Posterior cingulate gyrus (tissue), 11 donors: ENCODE measurements at regions not wholly inside any gene's neighbourhood (a gene's known extent, or its start where the extent isn't known, plus 50 kb on each side); places are given as distances from the start of the nearest gene placed in this dataset.

Source experiments
- DNase-seq, 10 donors: peaks; one replicate each; pipeline versions ENCODE4 v3.0.0 to v3.0.0-alpha.2; 2020 to 2021; ENCODE audit warnings: mixed read lengths in 3 of 10
- intact Hi-C: fragments of 100-400 bp; cut with DNase I; formaldehyde crosslinking; loops from one replicate; pipeline ENCODE4 v1.15.1; 2023

DNA sequence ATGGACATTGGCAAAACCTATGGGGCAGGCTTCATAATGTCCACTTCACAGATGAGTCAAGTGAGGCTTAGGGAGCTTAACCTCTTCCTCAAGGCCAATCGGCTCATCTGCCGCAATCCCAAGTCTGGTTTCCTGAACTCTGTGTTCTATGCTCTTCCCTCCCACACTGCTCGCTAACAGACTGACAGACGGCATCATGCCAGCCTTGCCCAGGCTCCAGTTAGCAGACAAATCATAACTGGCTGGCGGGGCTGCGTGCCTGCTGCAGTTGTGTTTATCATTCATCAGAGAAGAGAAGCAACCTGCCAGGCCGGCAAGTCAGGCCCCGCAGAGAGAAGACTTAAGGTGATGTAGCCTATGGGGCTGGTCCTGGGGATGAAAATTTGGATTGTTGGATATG is 216.2 kb upstream of the ASIC2 start:
- peak in 8 of 10 donors; percentile 20 to 92 (median 48) for DNase-seq
- intact Hi-C loops: no loop called here

DNA sequence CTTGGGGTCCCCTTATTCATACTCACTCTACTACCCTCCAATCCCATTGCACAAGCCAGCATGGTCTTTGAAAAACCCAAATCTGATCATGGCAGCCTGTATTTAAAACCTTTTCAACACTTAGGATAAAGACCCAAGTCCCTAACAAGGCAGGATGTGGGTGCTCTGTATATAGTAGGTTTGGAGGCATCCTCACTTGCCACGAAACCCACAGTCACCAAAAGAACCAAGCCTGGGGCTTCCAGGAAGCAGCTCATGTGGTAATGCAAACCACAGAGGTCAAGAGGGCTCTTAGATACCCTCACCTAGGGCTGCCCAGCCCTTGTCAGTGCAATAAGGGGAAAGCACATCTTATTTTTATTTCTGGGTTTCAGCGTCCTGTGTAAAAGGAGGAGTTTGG is 218.6 kb upstream of the ASIC2 start:
- intact Hi-C loops: no loop called here
- no peak for DNase-seq

DNA sequence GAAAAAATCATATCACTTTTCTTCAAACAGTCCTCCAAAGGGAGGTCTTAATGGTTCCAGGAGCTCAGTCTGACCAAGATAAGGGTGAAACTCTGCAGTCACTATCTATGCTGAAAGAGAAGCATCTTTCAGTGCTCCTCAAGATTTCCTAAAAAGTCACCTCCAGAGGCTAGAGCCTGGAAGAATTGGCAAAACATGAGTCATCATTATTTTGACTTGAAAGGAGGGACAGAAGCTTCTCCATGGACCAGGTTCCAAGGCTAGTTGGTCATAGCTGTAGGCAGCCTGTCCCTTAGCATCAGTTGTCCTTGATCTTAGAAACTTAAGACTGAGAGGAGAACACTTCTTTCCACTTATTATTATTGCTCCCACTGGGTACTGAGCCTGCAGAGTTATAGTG is 219.0 kb upstream of the ASIC2 start:
- DNase-seq: no peak
- intact Hi-C loops: no loop called here

DNA sequence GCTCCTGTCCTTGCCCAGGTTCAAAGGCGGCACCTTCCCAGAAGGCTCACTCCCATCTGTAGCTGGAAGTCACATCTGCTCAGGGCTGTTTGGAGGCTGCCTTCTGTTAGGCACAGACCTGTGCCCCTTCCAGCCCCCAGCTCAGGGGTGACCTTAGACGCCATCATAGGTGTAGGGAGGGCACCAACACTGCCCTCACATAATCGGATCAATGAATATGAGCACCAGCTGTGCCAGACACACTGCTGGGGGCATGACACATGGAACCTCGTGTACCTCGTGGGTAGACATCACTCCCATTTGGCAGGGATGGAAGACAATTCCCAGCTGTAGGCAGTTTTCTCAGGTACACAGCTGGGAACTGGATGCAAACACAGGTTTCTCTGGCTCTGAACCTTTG is 220.7 kb upstream of the ASIC2 start:
- peak in 1 of 10 donors; percentile 4 for DNase-seq
- intact Hi-C loops: no loop called here

DNA sequence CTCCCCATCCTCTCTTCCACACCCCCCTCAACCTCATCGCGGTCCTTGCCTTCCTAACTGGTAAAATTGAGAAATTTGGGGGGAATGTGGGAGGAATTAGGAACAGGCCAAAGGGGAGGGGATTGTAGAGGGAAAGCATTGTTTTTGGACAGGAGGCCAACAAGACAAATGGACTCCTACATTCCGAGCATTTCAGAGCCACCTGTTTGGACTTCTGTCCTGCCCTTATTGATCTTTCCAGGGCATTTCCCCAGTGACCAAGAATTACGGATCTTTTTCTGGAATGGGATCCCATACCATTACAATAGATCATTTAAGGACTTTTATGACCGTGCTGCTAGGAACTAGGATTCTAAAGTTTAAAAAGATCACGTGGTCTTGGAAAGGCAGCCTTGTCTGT is 221.3 kb upstream of the ASIC2 start:
- no peak for DNase-seq
- intact Hi-C loops: no loop called here

DNA sequence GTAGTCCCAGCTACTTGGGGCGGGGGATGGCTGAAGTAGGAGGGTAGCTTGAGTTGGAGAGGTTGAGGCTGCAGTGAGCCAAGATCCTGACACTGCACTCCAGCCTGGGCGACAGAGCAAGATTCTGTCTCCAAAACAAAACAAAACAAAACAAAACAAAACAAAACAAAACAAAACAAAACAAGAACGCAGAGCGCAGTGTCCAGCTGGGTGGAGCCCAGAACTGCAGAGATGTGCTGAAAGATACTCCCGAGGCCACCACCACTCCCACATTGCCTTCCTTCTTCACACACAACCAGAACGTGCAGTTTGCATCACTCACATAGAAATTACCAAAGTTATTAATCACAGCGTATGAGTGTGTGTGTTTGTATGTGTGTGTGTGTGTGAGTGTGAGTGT is 222.9 kb upstream of the ASIC2 start:
- intact Hi-C loops: no loop called here
- DNase-seq: no peak

DNA sequence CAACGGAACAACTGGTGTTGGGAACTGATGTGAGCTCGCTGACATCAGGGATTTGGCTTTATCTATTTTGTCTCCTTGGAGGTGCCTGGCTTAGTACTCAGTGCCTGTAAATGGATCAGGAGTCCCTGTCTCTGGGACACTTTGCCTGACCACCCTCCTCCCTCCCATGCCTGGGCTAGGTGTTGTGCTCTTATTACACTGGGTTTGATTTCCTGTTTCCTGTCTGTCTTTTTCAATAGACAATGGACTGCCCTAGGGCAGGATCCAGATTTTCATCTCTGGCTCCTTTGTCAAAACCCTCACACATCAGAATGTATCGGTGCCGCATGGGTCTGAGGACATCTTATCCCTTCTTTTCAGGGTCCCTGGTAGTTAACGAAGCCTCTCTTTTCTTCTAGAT is 223.6 kb upstream of the ASIC2 start:
- intact Hi-C loops: no loop called here
- DNase-seq: peak in 1 of 10 donors; percentile 69

DNA sequence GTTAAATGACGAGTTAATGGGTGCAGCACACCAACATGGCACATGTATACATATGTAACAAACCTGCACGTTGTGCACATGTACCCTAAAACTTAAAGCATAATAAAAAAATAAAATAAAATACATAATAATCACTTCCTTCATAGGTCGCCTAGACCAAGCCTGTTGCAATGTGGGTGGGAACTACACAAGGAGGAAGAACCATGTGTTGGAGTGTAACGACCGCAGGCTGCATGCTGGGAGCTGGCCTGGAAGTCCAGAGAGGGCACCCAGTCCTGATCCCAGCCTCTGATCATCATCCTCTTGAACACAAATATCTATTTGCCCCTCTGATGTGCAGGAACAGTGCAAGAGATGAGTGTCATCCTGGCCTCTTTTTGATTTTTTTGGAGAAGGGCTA is 224.7 kb upstream of the ASIC2 start:
- intact Hi-C loops: no loop called here
- DNase-seq: no peak

DNA sequence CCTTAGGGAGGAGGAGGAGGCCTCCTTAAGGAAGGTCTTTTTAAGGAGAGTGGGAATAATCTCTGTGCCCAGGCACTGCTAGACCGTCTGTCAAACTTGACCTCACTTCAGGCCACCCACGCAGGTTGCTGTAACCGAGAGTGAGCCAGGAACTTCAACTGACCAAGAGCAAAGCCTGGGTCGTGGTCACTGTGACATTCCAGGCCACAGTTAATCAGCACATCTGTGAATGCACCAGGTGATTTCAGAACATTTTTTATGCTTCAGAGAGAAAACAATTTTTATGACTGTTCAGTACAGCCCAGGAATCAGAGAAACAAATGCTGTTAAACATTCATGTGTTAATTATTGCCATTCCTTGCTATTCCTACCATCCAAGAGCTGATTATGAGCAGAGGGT is 226.6 kb upstream of the ASIC2 start:
- intact Hi-C loops: loop anchor here (2.0 to 10.0 kb wide), 2 partner anchors 225 to 231 kb away; partner anchors contain the start of gene ASIC2
- no peak for DNase-seq

DNA sequence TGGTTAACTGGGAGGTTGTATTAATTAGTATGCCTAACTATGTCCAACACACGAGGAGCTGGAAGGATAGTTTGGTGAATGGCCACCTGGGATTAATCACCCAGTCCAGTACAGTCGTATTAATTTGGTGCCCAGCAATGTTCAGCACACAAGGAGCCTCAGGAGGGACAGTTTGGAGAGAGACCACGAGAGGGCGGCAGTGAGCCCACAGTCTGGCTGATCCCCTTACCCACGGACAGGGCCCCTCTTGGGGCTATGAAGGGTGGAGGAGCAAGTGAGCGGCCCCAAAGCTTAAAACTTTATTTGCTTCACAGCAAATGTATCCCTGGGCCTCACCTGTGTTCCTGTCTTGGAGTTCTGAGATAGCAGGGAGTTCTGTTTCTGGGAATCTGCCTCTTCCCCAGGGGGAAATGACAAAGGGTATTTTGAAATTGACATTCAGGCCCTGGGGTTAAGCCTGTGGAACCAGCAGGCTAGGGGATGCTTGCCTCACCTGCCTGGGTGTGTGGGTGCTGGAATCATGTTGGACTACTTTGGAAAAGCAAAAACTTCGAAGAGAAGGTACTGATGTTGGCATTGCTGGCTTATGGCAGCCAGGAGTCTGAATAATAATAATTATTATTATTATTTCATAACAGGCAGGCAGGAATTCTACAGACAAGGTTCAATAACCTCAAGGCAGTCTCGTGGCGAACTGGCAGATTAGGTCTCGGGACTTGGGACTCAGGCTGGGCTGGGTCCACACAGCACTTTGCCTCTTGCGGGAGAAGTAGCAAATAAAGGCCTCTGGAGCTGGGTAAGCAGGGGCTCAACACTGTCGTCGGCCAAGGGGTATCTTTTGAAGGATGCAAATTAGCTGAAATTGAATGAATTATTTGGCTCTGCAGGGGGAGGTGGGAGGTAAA is 227.6 kb upstream of the ASIC2 start:
- intact Hi-C loops: loop anchor here (2.0 to 10.0 kb wide), 2 partner anchors 226 to 230 kb away; partner anchors contain the start of gene ASIC2
- peak; percentile 21 to 89 (median 60) for DNase-seq

DNA sequence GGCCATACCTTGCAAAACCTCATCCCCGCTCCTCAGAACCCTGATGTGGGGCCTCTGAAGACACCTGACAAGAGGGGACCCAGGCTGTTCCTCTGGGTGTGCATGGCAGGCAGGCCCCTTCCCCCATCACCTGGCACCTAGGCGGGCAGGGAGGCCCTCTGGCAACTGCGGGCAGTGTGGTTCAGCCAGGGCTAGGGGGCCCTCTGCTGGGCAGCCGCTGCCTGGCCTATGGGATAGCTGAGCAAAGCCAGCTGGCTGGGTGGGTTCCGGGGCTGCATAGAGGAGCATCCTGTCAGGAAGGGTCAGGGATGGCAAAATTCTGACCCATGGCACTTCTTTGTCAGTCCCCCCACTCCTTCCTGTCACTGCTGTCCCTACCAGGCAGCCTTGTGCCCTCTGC is 228.7 kb upstream of the ASIC2 start:
- peak in 7 of 10 donors; percentile 14 to 85 (median 25) for DNase-seq
- intact Hi-C loops: loop anchor here (2.0 to 10.0 kb wide), 2 partner anchors 227 to 229 kb away; partner anchors contain the start of gene ASIC2

DNA sequence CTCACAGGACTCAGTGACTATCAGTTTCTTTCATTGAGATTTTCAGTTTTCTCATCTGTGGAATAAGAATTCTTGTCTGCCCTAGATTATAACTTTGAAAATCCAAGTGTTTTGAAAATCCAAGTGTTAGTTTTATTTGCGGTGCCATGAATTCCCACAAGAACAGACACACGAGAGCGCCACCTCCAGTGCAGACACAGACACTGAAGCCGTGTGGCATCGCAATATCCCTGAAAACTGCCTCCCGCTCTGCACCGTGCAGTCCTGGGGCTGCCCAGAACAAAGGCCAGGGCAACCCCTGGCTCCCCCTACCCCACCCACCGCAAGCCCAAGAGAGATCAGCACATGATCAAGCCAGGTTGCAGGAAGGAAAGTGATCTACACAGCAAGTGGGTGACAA is 229.5 kb upstream of the ASIC2 start:
- intact Hi-C loops: loop anchor here (10.0 kb wide), 1 partner anchor 228 kb away; the partner anchor contains the start of gene ASIC2
- DNase-seq: peak in 1 of 10 donors; percentile 15

DNA sequence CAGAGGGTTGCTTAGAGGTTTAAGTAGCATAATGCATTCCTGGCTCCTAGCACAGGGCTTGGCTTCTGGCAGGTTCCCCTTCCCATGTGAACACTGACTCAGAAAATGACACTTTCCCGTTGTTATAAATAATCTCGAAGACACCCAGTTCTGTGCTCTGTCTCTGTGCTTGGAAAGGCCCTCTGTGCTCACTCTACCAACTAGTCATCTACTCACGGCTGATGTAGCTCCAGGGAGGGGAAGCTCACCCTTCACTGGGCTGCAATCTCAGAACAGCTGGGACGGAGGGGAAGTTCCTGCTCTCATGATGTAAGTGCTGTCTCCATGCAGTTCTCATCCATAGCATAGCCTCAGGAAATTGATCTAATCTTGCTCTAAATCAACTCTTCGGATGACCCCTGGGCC is 230.5 kb upstream of the ASIC2 start:
- intact Hi-C loops: loop anchor here (10.0 kb wide), 1 partner anchor 229 kb away; the partner anchor contains the start of gene ASIC2
- peak in 8 of 10 donors; percentile 35 to 91 (median 56) for DNase-seq

DNA sequence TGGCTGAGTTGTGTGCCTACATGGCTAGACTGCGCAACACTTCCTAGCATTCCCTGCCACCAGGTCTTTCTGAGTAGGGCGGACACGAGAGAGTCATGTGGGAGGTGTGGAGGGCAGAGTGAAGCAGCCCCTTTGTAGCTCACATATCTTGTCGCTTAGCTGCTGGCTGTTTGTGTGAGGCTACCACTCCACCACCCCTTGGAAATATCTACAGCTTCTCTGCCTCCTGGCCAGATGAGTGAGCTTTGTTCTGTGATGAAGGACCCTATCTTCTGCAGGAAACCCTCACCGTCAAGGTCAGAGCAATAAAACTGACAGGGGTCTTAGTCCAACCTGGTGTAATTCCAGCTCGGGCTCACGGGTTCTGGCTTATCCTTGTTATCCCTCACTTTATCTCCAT is 232.1 kb upstream of the ASIC2 start:
- DNase-seq: no peak
- intact Hi-C loops: loop anchor here (10.0 kb wide), 1 partner anchor 230 kb away; the partner anchor contains the start of gene ASIC2

DNA sequence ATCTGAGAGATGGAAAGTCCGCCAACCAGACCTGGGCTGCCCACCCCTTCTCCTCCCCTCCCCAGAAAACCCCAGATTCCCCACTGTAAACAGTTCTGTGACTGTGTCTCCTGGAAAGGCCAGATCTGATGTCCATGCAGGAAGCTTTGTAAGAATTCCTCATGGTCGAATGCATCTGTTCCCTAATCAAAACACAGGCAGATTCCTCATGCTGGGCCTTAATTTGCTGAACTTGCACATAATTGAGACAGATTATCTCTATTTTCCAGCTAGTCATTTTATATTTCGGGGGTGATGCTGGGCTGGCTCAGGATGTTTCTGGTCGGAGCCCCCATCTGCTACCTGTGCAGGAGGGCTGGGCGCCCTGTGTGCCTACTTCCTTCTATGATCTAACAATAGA is 233.6 kb upstream of the ASIC2 start:
- no peak for DNase-seq
- intact Hi-C loops: loop anchor here (10.0 kb wide), 1 partner anchor 232 kb away; the partner anchor contains the start of gene ASIC2

DNA sequence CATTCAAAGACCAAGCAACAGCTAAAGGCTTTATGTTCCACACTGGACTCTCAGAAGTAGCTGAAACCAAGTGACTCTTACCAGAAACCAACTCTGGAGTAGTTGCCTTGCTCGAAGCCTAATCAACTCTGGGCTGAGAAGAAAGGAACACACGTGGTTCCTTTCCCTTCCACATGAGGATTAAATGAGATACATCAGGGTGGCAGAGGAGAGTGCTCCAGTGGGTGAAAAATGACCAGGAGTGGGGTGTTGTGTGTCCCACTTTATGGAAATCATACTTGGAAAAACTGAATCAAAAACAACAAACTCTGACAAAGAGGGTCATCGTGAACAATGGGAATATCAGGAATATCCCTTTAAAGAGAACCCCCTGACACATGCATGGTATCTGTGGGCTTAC is 234.2 kb upstream of the ASIC2 start:
- no peak for DNase-seq
- intact Hi-C loops: loop anchor here (10.0 kb wide), 1 partner anchor 232 kb away; the partner anchor contains the start of gene ASIC2

DNA sequence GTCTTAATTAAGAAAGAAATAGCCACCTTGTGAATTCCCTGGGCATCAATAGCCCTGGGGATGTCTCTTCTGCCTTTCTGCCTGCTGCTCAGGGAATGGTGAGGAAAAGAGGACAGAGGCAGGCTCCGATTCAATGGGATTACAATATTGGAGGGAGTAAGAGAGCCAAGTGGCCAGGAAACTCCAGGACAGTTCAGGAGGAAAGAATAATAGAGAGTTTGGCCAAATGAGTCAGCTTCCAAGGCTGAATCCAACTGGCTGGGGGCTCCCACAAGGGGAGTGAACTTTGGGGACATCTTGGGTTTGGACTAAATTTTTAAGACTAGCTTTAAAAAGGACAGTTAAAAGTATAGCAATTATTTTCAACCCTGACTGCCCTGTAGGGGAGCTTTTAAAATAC is 235.8 kb upstream of the ASIC2 start:
- no peak for DNase-seq
- intact Hi-C loops: loop anchor here (10.0 kb wide), 1 partner anchor 234 kb away; the partner anchor contains the start of gene ASIC2

DNA sequence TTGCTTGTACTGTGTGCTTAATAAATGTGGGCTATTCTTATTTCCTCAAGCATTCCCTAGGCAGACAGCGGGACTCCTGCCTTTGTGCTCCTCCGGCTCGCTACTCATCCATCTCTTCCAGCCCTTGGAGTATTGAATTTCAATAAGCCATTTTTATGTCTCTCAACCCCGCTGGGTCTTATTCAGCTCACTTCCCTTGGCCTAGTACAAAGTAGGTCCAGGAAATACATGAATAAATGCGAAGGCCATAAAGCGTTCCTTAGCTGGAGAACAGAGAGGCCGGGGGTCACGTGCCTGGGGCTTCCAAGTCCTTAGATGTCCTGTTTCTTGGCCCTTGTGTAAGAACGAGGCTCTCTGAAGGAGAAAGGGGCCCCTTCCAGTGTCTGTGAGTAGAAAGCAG is 236.7 kb upstream of the ASIC2 start:
- no peak for DNase-seq
- intact Hi-C loops: loop anchor here (10.0 kb wide), 1 partner anchor 235 kb away; the partner anchor contains the start of gene ASIC2

DNA sequence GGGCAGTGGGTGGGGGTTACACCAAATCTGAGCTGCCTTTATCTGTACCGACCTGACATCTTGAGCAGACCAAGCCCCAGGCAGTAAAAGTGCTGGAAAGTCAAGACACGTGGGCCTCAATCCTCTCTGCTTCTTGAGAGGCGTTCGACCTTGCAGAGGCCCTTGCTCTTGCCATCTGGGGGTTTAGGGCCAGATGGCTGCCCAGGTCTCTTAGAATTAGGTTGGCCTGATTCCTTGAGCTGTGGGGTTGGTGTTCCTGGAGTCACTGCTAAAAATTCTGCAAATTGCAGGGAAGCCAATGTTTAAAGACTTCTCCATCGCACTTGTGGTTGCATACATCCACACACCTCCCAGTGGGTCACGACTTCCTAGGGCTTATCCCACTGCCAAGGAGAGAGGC is 238.2 kb upstream of the ASIC2 start:
- DNase-seq: no peak
- intact Hi-C loops: no loop called here

DNA sequence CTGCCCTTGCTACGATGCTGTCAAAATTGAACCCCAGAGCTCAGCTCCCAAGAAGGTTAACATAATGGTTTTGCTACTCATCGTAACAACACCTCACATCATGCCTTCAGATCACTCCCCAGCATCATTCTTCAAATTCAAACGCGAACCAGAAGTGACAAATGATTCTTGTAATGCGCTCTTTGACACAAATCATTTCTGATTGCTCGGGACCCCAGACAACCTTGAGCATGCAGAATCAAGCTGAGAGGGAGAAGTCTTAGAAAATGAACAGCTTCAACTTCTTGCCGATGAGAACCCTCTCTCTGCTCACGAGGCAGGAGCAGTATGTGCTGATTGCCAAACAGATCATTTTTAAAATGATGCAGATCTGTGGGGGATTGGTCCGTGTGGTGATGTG is 241.0 kb upstream of the ASIC2 start:
- intact Hi-C loops: no loop called here
- DNase-seq: no peak

DNA sequence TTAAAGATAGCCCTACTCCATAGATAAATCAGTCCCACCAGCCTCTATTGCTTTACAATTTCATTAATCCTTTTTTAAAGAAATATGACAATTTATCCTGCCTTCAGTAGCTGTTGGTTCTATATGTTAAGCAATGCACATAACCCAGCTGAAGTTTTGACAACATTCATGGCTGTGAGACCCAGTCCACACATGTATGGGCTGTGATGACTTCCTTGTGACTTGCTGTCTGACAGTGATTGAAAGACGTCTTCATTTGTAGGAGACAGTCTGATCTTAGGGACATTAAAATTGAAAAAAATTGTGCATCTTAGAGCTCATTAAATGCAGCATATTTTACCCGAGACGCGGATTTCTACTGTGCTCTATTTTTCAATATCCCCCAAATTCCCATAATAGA is 252.0 kb upstream of the ASIC2 start:
- intact Hi-C loops: no loop called here
- DNase-seq: no peak

DNA sequence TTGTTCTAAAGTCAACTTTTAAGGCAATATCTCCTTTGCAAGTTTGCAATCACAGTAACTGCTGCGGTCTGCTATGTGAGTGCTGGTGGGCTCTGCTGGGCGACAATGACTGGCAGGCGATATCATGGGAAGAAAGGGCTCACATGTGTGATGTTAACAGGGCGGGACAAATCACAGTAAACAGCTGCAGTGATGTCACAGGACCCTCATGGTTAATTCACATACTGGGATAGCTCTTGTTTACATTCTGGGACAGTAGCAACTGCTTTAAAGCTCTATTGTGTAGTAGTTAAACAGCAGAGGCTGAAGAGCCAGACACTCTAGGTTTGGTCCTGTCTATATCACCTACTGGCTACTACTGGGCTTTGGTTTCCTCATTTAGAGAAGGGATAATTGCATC is 257.2 kb upstream of the ASIC2 start:
- intact Hi-C loops: no loop called here
- no peak for DNase-seq
